Natural killer cell (primary cell): ENCODE measurements at regions not wholly inside any gene's neighbourhood (a gene's known extent, or its start where the extent isn't known, plus 50 kb on each side); places are given as distances from the start of the nearest gene placed in this dataset.

Experiments used
- ATAC-seq, 3 donors: fragments of 150-1000 bp in 2 of 3; fragments of 200-7000 bp in 1 of 3; cut with Tn5 transposase; 1 replicate in 1 of 3; 2 replicates in 2 of 3; pipeline ENCODE4 v1.10.0; 2021; ENCODE audit warnings: mild to moderate bottlenecking in 2 of 3, moderate library complexity in 2 of 3
- DNase-seq, 2 donors: peaks; one replicate each; pipeline versions ENCODE4 v3.0.0 to v3.0.0-alpha.2; 2013 to 2021; ENCODE audit warnings: mixed read lengths in 1 of 2
- H3K27ac ChIP-seq: one replicate; pipeline ENCODE4 v1.5.1; 2013; ENCODE audit warnings: mild to moderate bottlenecking, low read length
- H3K27me3 ChIP-seq: one replicate; pipeline ENCODE4 v1.6.1; 2013; ENCODE audit warnings: low read length; ENCODE audit not compliant: control insufficient read depth, insufficient read depth
- H3K36me3 ChIP-seq: one replicate; pipeline ENCODE4 v1.6.1; 2013; ENCODE audit warnings: low read length; ENCODE audit not compliant: control insufficient read depth, insufficient read depth
- H3K4me1 ChIP-seq: one replicate; pipeline ENCODE4 v1.6.1; 2013; ENCODE audit warnings: low read length; ENCODE audit not compliant: control insufficient read depth, insufficient read depth
- H3K4me3 ChIP-seq: one replicate; pipeline ENCODE4 v1.5.1; 2013; ENCODE audit warnings: low read length
- H3K9me3 ChIP-seq: one replicate; pipeline ENCODE4 v1.6.1; 2013; ENCODE audit warnings: low read length; ENCODE audit not compliant: control insufficient read depth, insufficient read depth
- H3K27ac Mint-ChIP-seq, 2 donors: one replicate each; pipeline ENCODE4 v1.8.0; 2022; ENCODE audit warnings: mild to moderate bottlenecking in 2 of 2, mixed read lengths in 2 of 2, moderate library complexity in 1 of 2
- H3K27me3 Mint-ChIP-seq, 2 donors: one replicate each; pipeline ENCODE4 v1.8.0; 2022; ENCODE audit warnings: low read depth in 2 of 2, mixed read lengths in 2 of 2
- H3K36me3 Mint-ChIP-seq: one replicate; pipeline ENCODE4 v1.8.0; 2022; ENCODE audit warnings: mixed read lengths
- H3K4me1 Mint-ChIP-seq, 2 donors: one replicate each; pipeline ENCODE4 v1.8.0; 2022; ENCODE audit warnings: mixed read lengths in 2 of 2
- H3K4me3 Mint-ChIP-seq: one replicate; pipeline ENCODE4 v1.8.0; 2022; ENCODE audit warnings: mild to moderate bottlenecking, moderate library complexity, mixed read lengths
- H3K9me3 Mint-ChIP-seq, 2 donors: one replicate each; pipeline ENCODE4 v1.8.0; 2022; ENCODE audit warnings: mixed read lengths in 2 of 2
- WGBS: methylation state at CpG from one replicate; pipeline ENCODE4 v1.1.7; 2013; ENCODE audit warnings: missing lambda C conversion rate; ENCODE audit not compliant: insufficient coverage; 5-methylcytosine and 5-hydroxymethylcytosine counted together
- intact Hi-C: fragments of 100-400 bp; cut with micrococcal nuclease; formaldehyde crosslinking; loops from one replicate; pipeline ENCODE4 v1.14.2; 2022
- TF ChIP-seq, protein P1 (sequence below): fragments of 200-600 bp; IDR thresholded peaks from one replicate; pipeline ENCODE4 v1.8.0; 2022; ENCODE audit warnings: antibody characterized with exemption

DNA sequence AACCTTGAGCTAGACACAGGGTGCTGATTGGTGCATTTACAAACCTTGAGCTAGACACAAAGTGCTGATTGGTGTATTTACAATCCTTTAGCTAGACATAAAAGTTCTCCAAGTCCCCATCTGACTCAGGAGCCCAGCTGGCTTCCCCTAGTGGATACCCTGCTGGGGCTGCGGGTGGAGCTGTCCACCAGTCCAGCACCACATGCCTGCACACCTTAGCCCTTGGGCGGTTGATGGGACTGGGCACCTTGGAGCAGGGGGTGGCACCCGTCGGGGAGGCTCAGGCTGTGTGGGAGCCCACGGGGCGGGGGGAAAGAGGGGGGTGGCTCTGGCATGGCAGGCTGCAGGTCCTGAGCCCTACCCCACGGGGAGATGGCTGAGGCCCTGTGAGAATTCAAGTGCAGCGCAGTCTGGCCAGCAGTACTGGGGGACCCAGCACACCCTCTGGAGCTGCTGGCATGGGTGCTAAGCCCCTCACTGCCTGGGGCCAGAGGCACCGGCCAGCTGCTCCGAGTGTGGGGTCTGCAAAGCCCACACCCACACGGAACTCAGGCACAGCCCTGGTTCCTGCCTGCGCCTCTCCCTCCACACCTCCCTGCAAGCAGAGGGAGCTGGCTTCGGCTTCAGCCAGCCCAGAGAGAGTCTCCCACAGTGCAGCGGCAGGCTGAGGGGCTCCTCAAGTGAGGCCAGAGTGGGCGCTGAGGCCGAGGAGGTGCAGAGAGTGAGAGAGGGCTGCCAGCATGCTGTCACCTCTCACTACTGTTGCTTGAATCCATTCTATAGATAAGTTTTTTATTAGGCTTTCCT, 369.8 kb upstream of the SMIM30 start:
- ATAC-seq (no peak), DNase-seq (no peak)
- no peaks in the 10 kb centered on the region for H3K27me3 Mint-ChIP-seq
- 84% methylated on average over 16 of the region's 16 CpGs for WGBS
- Histone ChIP-seq H3K27me3 (no peaks in the 10 kb centered on the region), H3K4me1 (no peaks in the 10 kb centered on the region), H3K4me3 (no peak overlapping the region), H3K9me3 (no peaks in the 10 kb centered on the region), H3K36me3 (no peaks in the 10 kb centered on the region), H3K27ac (no peak overlapping the region)
- intact Hi-C loops: no loop called here
- peaks cover 8 to 10% of the 10 kb centered on the region in 2 donors for H3K9me3 Mint-ChIP-seq
- H3K27ac Mint-ChIP-seq: no peak overlapping the region
- TF ChIP-seq, protein P1, sequence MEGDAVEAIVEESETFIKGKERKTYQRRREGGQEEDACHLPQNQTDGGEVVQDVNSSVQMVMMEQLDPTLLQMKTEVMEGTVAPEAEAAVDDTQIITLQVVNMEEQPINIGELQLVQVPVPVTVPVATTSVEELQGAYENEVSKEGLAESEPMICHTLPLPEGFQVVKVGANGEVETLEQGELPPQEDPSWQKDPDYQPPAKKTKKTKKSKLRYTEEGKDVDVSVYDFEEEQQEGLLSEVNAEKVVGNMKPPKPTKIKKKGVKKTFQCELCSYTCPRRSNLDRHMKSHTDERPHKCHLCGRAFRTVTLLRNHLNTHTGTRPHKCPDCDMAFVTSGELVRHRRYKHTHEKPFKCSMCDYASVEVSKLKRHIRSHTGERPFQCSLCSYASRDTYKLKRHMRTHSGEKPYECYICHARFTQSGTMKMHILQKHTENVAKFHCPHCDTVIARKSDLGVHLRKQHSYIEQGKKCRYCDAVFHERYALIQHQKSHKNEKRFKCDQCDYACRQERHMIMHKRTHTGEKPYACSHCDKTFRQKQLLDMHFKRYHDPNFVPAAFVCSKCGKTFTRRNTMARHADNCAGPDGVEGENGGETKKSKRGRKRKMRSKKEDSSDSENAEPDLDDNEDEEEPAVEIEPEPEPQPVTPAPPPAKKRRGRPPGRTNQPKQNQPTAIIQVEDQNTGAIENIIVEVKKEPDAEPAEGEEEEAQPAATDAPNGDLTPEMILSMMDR: no peak
- no peak overlapping the region for H3K4me3 Mint-ChIP-seq
- H3K36me3 Mint-ChIP-seq: peaks cover 15% of the 10 kb centered on the region
- no peaks in the 10 kb centered on the region for H3K4me1 Mint-ChIP-seq

DNA sequence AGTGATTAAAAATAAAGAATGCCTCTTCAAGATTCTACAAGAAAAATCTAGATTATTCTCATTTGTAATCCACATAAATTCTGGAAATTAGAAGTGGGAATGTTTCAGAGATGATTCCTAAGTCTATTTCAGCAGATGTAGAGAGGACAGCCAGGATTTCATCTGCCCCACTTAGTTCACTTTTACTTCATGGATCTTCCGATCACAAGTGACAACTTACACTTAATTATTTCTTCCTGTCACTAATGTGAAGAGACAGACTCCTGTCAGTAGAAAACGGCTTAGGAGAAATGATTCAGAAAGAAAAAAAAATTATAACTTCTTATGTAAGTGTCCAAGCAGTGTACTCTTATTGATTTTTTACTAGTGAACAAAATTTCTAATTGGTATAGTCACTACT, 368.2 kb upstream of the SMIM30 start:
- no peaks in the 10 kb centered on the region for H3K9me3 ChIP-seq
- TF ChIP-seq, protein P1: no peak
- no peak overlapping the region for H3K4me3 ChIP-seq
- no peak overlapping the region for H3K4me3 Mint-ChIP-seq
- ATAC-seq (no peak), DNase-seq (no peak)
- no peaks in the 10 kb centered on the region for H3K27me3 Mint-ChIP-seq
- intact Hi-C loops: no loop called here
- no peak overlapping the region for H3K27ac ChIP-seq
- no peak overlapping the region for H3K27ac Mint-ChIP-seq
- H3K36me3 ChIP-seq: no peaks in the 10 kb centered on the region
- H3K9me3 Mint-ChIP-seq: peaks cover 13 to 15% of the 10 kb centered on the region in 2 donors
- no peaks in the 10 kb centered on the region for H3K4me1 Mint-ChIP-seq
- peaks cover 15% of the 10 kb centered on the region for H3K36me3 Mint-ChIP-seq
- no CpG with 5 or more reads among the region's 2 CpGs for WGBS
- H3K27me3 ChIP-seq: no peaks in the 10 kb centered on the region
- H3K4me1 ChIP-seq: no peaks in the 10 kb centered on the region

DNA sequence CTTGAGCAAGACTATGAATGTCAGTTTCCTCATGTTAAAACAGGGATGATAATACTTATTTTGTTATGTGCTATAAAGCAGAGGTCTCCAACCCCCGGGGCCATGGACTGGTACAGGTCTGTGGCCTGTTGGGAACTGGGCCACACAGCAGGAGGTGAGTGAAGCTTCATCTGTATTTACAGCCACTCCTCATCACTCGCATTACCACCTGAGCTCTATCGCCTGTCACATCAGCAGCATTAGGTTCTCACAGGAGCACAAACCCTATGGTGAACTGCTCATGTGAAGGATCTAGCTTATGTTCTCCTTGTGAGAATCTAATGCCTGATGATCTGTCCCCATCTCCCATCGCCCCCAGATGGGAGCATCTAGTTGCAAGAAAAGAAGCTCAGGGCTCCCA, 365.3 kb upstream of the SMIM30 start:
- TF ChIP-seq, protein P1: no peak
- H3K27me3 ChIP-seq: no peaks in the 10 kb centered on the region
- no peaks in the 10 kb centered on the region for H3K4me1 Mint-ChIP-seq
- 96% methylated on average over 3 of the region's 4 CpGs for whole genome bisulfite sequencing
- no peak overlapping the region for H3K27ac ChIP-seq
- H3K27me3 Mint-ChIP-seq: no peaks in the 10 kb centered on the region
- peaks cover 15% of the 10 kb centered on the region for H3K36me3 Mint-ChIP-seq
- peaks cover 4% of the 10 kb centered on the region for H3K9me3 ChIP-seq
- ATAC-seq (no peak), DNase-seq (no peak)
- H3K36me3 ChIP-seq: no peaks in the 10 kb centered on the region
- no peak overlapping the region for H3K4me3 Mint-ChIP-seq
- intact Hi-C loops: no loop called here
- no peak overlapping the region for H3K27ac Mint-ChIP-seq
- H3K9me3 Mint-ChIP-seq: peaks cover 10 to 13% of the 10 kb centered on the region in 2 donors
- no peaks in the 10 kb centered on the region for H3K4me1 ChIP-seq
- H3K4me3 ChIP-seq: no peak overlapping the region

DNA sequence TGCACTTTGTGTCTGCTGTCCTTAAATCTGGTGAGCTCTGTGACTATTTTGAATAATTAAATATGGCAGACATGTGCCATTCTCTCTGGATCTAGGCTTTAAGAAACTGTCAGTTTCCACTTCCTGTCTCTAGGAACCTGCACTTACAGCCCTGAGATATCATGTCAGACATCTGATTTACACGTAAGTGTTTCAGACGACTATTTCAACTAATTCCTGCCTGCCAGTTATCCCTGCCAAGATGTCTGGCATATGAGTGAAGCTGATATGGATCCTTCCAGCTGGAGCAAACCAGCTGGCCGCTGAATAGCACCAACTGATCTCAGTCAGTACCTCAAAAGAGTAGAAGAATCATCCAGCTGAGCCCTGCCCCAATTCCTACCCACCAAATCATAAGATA, 362.2 kb upstream of the SMIM30 start:
- Histone ChIP-seq H3K9me3 (peaks cover 4% of the 10 kb centered on the region), H3K4me3 (no peak overlapping the region), H3K27me3 (no peaks in the 10 kb centered on the region), H3K36me3 (no peaks in the 10 kb centered on the region), H3K27ac (no peak overlapping the region), H3K4me1 (no peaks in the 10 kb centered on the region)
- intact Hi-C loops: no loop called here
- 69% methylated on average over 3 of the region's 3 CpGs for WGBS
- Mint-ChIP-seq H3K27ac (no peak overlapping the region), H3K4me3 (no peak overlapping the region), H3K36me3 (peaks cover 6% of the 10 kb centered on the region), H3K4me1 (no peaks in the 10 kb centered on the region), H3K27me3 (no peaks in the 10 kb centered on the region), H3K9me3 (peaks cover 9 to 17% of the 10 kb centered on the region in 2 donors)
- DNase-seq (no peak), ATAC-seq (no peak)
- TF ChIP-seq, protein P1: no peak
